ENCODE measurements at regions not wholly inside any gene's neighbourhood (a gene's known extent, or its start where the extent isn't known, plus 50 kb on each side); places are given as distances from the start of the nearest gene placed in this dataset.

DNA sequence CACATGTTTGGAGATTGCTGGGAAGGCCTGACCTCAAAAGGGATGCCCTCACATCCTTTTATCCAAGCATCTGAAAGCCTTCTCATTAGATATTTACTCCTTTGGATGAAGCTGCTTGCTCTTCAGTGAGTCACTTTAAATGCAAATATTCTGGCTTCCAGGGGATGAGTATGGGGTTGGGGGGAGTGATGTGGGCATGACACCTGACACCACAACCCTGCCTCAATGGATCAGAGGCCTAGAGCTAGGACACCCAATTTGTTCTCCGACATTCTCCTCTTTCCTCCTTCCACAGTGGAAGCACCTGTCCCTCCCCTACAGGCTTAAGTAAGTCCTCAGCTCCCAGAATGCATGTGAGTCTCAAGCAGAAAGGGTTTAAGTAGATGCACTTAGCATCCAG lies 238.3 kb downstream of the OMA1 start:
- DNase-seq, result no peak

DNA sequence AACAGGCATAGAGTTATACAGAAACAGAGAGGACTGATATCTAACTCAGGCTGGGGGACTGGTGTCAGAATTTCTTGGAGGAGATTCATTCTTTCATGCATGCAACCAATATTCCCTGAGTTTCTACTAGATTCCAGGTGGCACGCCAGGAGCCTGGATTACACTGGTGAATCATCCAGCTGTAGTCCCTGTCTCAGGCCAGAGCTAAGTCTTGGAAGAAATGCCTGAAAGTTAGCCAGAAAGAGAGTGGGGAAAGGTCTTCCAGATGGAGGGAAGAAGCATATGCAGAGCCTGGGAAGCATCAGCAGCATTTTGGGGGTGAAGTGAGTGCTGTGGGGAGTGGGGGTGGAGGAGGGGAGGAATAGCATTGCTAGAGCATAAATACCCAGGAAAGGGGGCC lies 239.1 kb downstream of the OMA1 start:
- DNase-seq, result no peak

DNA sequence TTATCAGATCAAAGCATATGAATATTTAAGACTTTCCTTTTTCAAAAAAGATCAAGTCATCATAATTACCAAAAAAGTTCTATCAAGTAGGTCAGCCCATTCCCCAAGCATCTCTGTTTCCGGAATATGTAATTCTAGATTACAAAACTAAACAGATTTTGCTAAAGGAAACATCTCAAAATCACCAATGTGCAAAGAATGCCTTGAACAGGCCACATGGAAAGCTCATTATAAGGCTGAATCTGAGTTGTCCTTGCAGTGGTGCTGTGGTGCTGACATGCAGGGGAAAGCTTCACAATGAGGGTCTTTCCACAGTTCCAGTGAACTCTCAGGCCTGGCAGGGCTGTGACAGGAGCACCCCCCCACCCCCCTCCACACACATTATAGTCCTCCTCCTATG lies 240.9 kb downstream of the OMA1 start:
- no peak for DNase-seq

- DNase-seq, result no peak
These were observed 242.1 kb downstream of the OMA1 start for GRCh38 chr1:58304346-58304975.

DNA sequence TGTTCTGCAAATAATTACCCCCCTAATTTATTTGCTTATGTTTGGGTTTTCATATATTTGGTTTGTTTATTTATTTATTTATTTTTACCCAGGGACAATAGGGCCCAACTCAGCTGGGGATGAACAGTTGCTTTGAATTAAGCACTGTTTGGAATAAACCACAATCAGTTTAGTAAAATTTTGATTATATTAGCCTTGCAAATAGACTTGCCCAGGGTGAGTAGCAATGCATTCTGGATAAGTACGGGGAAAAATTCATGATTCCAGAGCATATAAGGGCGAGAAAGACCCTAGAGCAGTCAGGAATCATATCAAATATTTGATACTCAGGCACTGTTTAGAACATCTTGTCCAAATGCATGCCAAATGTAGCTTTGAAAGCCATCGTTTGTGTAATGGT lies 242.7 kb downstream of the OMA1 start:
- no peak for DNase-seq

DNA sequence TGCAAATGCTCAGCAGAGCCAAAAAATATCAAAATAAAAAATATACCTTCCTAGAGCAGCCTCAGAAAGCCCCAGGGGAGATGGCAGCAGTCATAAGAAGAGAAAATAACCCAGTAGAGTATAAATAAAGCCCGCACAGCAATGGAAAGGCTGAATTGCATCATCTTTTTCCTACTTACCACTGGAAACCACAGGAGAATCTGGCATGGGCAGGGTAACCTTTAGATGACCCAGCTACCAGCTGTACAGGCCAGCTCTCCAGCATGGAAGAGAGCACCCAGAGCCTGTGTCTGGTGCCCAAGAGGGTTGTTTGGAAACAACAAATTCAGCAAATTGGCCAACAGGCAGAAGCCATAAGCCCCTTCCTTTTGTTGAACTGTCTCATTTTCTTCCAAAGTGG lies 253.1 kb downstream of the OMA1 start:
- DNase-seq, result no peak

DNA sequence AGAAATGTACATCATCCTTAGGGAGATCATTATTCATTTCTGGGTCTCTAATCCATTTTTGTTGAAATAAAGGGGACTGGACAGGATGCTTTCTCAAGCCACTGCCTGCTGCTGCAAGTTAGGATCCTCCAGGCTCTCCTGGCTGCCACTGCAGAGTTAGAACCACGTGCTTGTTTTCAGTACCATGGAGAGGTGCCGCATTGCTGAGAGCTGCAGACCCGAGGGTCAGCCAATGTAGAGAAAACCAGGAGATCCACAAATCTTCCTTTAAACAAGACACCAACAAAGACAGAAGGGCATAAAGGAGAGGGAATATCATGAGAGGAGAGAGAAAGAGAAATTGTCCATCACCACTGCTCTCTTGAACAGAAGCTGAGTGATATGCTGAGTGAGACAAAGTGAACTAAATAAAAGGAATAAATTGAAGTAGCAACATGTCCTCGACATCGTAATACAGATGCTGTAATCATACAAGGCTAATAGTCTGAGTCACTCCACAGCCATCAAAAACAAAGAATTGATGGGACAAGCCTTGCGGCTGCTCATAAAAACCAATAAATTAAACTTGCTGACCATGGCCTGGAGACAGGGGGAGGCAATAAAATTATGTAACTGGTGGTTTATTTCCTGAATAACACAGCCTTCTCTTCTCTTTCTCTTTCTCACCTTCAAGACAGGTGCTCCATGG lies 255.7 kb downstream of the OMA1 start:
- no peak for DNase-seq

DNA sequence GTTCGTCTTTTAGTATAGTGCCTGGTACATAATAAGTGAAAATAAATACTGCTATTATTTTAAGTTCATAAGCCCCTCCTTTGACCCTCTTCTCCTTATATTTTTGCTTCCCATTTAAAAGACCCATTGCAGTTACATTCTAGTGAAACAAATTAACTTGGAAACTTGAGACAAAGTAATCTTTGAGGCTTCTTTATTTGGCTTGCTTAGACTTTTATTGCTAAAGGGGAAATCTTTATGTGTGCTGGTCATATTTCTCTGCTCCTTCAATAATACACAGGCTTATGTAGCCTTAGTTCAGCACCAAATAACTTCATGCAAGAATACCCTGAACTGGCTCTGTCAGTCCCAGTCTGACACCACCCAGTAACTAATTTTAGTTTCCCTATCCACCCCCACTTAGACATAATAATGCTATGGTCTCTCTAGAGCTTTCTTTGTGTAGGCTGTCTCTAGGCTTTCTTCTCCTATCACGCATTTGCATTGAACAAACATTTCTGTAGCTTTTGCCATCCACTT lies 257.8 kb downstream of the OMA1 start:
- DNase-seq, result no peak

GRCh38 chr1:58287894-58288623 lies 258.5 kb downstream of the OMA1 start:
- no peak for DNase-seq

GRCh38 chr1:58284225-58284510 lies 262.4 kb downstream of the OMA1 start:
- no peak for DNase-seq

- DNase-seq, result no peak
These were observed 262.9 kb downstream of the OMA1 start for GRCh38 chr1:58283388-58284224.

- DNase-seq, result no peak
These were observed 263.7 kb downstream of the OMA1 start for GRCh38 chr1:58282623-58283387.

GRCh38 chr1:58266242-58266641 lies 280.3 kb downstream of the OMA1 start:
- DNase-seq, result no peak

DNA sequence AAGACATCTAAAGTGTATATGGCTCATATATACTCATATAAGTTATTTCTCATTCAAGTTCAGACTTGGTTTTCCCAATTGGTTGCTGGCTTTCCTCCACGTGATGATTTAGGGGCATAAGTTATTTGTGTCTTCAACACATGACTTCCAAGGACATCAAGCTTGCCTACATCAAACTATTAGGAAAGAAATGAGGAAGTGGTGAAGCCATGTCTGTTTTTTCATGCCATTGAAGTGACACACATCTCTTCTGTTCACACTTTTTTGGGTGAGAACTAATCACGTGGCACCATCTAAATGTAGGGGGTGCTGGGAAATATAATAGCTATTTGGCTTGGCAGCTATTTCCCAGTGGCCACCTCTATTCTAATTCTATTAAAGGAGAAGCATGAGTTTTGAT lies 282.1 kb downstream of the OMA1 start:
- no peak for DNase-seq

DNA sequence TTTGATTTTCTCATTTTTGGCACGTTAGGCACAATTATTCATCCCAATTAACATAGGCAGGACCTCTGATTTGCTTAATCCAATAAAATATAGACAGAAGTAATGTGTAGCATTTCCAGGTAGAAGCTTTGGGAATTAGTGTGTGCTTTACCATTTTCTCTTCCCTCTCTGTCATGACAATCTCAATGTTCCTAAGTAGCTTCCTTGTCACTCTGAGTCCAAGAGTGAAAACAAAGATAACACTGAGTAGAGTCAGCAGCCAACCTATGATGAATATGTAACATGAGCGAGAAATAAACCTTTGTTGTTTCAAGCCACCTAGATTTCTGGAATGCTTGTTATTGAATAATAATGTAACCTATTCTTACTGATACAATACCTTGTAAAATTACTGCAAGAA lies 283.8 kb downstream of the OMA1 start:
- DNase-seq, result no peak

DNA sequence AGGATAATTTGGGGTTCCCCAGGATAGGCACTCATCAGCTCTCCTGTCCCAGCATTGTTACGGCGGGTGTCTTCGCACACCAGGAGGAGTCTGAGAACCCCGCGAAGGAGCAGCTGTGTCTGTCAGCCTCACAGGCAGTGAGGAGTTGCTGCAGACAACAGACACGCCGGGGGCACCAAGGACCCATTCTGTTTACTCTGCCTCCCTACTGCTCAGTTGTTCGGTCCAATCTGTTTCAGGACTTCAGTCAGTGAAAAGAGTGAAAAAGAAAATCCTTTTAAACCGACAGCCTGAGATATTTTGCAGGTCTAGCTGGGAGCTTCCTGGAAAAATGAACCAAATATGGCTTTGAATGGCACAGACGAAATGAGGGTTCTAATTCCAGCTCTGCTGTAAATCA lies 288.4 kb downstream of the OMA1 start:
- no peak for DNase-seq

GRCh38 chr1:58257003-58257402 lies 289.5 kb downstream of the OMA1 start:
- DNase-seq, result no peak

DNA sequence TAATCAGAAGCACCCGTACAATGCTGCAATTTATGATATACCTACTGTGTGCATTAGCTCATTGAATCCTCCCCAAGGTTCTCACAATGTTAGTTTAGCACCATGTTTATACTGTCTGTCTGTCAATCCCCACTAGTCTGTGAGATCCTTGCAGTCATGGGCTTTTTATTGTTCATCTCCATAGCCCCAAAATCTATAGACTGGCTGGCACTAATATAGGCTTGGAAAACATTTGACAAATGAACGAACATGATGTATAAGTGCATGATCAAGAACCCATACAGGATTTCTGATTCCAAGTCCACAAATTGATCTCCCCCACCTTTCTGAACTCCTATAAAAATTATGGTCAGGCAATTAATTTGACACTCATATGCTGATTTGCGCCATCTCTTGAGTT lies 290.0 kb downstream of the OMA1 start:
- no peak for DNase-seq

DNA sequence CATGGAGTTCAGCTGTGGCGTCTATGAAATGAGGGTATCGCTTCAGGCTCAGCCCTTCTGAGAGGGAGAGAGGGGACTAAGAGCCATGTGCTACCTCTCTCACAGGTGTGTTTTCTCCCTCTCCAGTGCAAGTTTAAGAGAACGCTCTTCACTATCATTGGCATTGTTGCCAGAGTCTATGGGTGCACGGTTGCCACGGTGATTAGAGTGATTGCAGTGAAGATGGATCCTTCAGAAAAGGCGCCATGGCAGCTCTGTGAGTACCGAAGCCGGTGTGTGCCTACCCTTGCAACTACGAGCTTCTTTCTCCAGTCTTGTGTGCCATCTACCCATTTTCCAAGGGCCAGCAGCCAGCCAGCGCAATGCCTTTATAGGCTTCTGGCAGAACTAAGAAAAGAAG lies 290.5 kb downstream of the OMA1 start:
- no peak for DNase-seq

DNA sequence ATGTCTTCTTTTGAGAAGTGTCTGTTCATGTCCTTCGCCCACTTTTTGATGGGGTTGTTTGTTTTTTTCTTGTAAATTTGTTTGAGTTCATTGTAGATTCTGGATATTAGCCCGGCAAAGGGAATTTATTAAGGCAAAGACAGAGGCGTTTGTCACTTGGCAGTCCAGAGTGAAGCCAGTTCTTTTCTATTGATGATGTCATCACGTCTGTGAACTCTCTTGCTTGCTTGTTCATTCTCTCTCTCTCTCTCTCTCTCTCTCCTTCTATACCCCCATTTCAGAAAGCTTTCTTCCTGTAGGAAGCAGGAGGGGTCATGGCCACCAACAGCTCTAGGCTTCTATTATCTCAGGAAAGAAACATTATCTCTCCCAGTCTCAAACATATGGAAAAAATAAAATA lies 291.3 kb downstream of the OMA1 start:
- DNase-seq, result no peak

- no peak for DNase-seq
These were observed 295.0 kb downstream of the OMA1 start for GRCh38 chr1:58251430-58252073.

GRCh38 chr1:58250587-58250948 lies 296.0 kb downstream of the OMA1 start:
- DNase-seq, result no peak

All from NCI-H510A (cell line).